IMR-90 (cell line): ENCODE measurements at regions not wholly inside any gene's neighbourhood (a gene's known extent, or its start where the extent isn't known, plus 50 kb on each side); places are given as distances from the start of the nearest gene placed in this dataset.

Source experiments
- ATAC-seq: fragments of 200-7000 bp; cut with Tn5 transposase; 2 replicates; pipeline ENCODE4 v1.9.1; 2020; ENCODE audit warnings: low read depth, mild to moderate bottlenecking, moderate library complexity
- BruUV-seq: library from RNA; stranded (reverse); fragments of 400-500 nt; replicated peaks from 2 replicates; lab custom pipeline; 2021; lab: Mats Ljungman, UMichigan
- CTCF ChIA-PET: fragments of 300-600 bp; formaldehyde crosslinking; extraction: SDS; loops from one replicate; lab custom pipeline; 2021; ENCODE audit warnings: antibody characterized with exemption; lab: Yijun Ruan, JAX
- POLR2A ChIA-PET: fragments of 300-600 bp; sonication (Branson Sonifier 250); formaldehyde crosslinking; loops from one replicate; lab custom pipeline; 2022; ENCODE audit warnings: antibody characterized with exemption; ENCODE audit not compliant: unreplicated experiment; lab: Charles Lee
- DNase-seq: peaks from one replicate; pipeline ENCODE4 v3.0.0; 2013
- H2AFZ ChIP-seq: replicated peaks from 2 replicates; pipeline ENCODE3; 2013; ENCODE audit warnings: low read length, mild to moderate bottlenecking; ENCODE audit not compliant: poor library complexity
- H2AK5ac ChIP-seq: 2 replicates; pipeline ENCODE4 v1.6.1; 2013; ENCODE audit warnings: low read depth, low read length, inconsistent platforms
- H2AK9ac ChIP-seq: replicated peaks from 2 replicates; pipeline ENCODE3; 2013; ENCODE audit warnings: mild to moderate bottlenecking, low read depth, low read length, moderate library complexity; ENCODE audit not compliant: poor library complexity
- H2BK120ac ChIP-seq: 2 replicates; pipeline ENCODE4 v1.6.1; 2013; ENCODE audit warnings: low read depth, low read length, inconsistent platforms
- H2BK15ac ChIP-seq: 3 replicates; pipeline ENCODE4 v1.6.1; 2013; ENCODE audit warnings: low read depth, low read length, inconsistent platforms
- H2BK20ac ChIP-seq: 2 replicates; pipeline ENCODE4 v1.6.1; 2013; ENCODE audit warnings: low read depth, mild to moderate bottlenecking, inconsistent platforms, low read length, moderate library complexity
- H2BK5ac ChIP-seq: 2 replicates; pipeline ENCODE4 v1.6.1; 2013; ENCODE audit warnings: mild to moderate bottlenecking, low read depth, low read length, inconsistent platforms; ENCODE audit not compliant: poor library complexity, severe bottlenecking
- H3K14ac ChIP-seq: replicated peaks from 2 replicates; pipeline ENCODE4 v1.6.1; 2013; ENCODE audit warnings: low read depth, low read length, inconsistent platforms
- H3K18ac ChIP-seq: 2 replicates; pipeline ENCODE4 v1.6.1; 2013; ENCODE audit warnings: low read depth, low read length, control low read depth
- H3K23ac ChIP-seq: 2 replicates; pipeline ENCODE4 v1.6.1; 2013; ENCODE audit warnings: low read depth, low read length, inconsistent platforms
- H3K27ac ChIP-seq: 2 replicates; pipeline ENCODE4 v1.5.1; 2013; ENCODE audit warnings: mild to moderate bottlenecking, control low read depth, low read length; ENCODE audit not compliant: insufficient read depth
- H3K27me3 ChIP-seq: 2 replicates; pipeline ENCODE4 v1.6.1; 2013; ENCODE audit warnings: low read length; ENCODE audit not compliant: control insufficient read depth, insufficient read depth
- H3K36me3 ChIP-seq: 2 replicates; pipeline ENCODE4 v1.6.1; 2013; ENCODE audit warnings: low read length, mixed read lengths; ENCODE audit not compliant: control insufficient read depth, insufficient read depth
- H3K4ac ChIP-seq: 2 replicates; pipeline ENCODE4 v1.6.1; 2013; ENCODE audit warnings: low read depth, low read length, inconsistent platforms
- H3K4me1 ChIP-seq: 2 replicates; pipeline ENCODE4 v1.6.1; 2013; ENCODE audit warnings: low read length, mixed read lengths; ENCODE audit not compliant: control insufficient read depth, insufficient read depth
- H3K4me2 ChIP-seq: 2 replicates; pipeline ENCODE4 v1.6.1; 2013; ENCODE audit warnings: low read depth, mild to moderate bottlenecking, control low read depth, low read length, moderate library complexity
- H3K4me3 ChIP-seq: 2 replicates; pipeline ENCODE4 v1.5.1; 2013; ENCODE audit warnings: low read depth, mild to moderate bottlenecking, control low read depth, low read length, moderate library complexity; ENCODE audit not compliant: insufficient read depth
- H3K56ac ChIP-seq: 2 replicates; pipeline ENCODE4 v1.6.1; 2013; ENCODE audit warnings: low read length, inconsistent platforms; ENCODE audit not compliant: insufficient read depth; ENCODE audit errors: extremely low read depth
- H3K79me1 ChIP-seq, 2 experiments: 2 replicates each; pipeline ENCODE4 v1.6.1; 2013; ENCODE audit warnings: low read length in 2 of 2, inconsistent platforms in 1 of 2, low read depth in 1 of 2
- H3K9ac ChIP-seq: 2 replicates; pipeline ENCODE4 v1.6.1; 2013; ENCODE audit warnings: low read depth, low read length, control low read depth
- H3K9me1 ChIP-seq: 2 replicates; pipeline ENCODE4 v1.6.1; 2013; ENCODE audit warnings: low read length, inconsistent platforms; ENCODE audit not compliant: insufficient read depth
- H3K9me3 ChIP-seq: 2 replicates; pipeline ENCODE4 v1.6.1; 2013; ENCODE audit warnings: low read length; ENCODE audit not compliant: control insufficient read depth, insufficient read depth
- H4K20me1 ChIP-seq: 2 replicates; pipeline ENCODE4 v1.6.1; 2013; ENCODE audit warnings: low read length, inconsistent platforms; ENCODE audit not compliant: insufficient read depth
- H4K5ac ChIP-seq: 2 replicates; pipeline ENCODE4 v1.6.1; 2013; ENCODE audit warnings: mild to moderate bottlenecking, low read depth, low read length, control low read depth
- H4K8ac ChIP-seq, 2 experiments: 2 replicates each; pipeline ENCODE4 v1.6.1; 2013; ENCODE audit warnings: low read depth in 2 of 2, low read length in 2 of 2, control low read depth in 1 of 2, inconsistent platforms in 1 of 2
- H4K91ac ChIP-seq: 2 replicates; pipeline ENCODE4 v1.6.1; 2013; ENCODE audit warnings: low read depth, low read length, inconsistent platforms; ENCODE audit not compliant: insufficient read depth
- SMC3 ChIP-seq: fragments of 150-350 bp; IDR thresholded peaks from 2 replicates; pipeline ENCODE4 v1.6.1; 2016; ENCODE audit warnings: low read depth, mild to moderate bottlenecking, antibody characterized with exemption, low read length, moderate library complexity
- WGBS, 2 experiments: methylation state at CpG; one replicate each; pipeline versions ENCODE4 v1.1.5 to v1.1.7; 2013; ENCODE audit warnings: missing lambda C conversion rate in 2 of 2; ENCODE audit not compliant: insufficient read length in 1 of 2; ENCODE audit errors: extremely low coverage in 2 of 2; 5-methylcytosine and 5-hydroxymethylcytosine counted together
- dilution Hi-C: fragments of 300-500 bp; cut with HindIII; formaldehyde crosslinking; loops from one replicate; pipeline ENCODE4 v1.14.3; 2018; ENCODE audit warnings: low sequenced_read_pairs; ENCODE audit not compliant: unreplicated experiment
- in situ Hi-C: fragments of 300-500 bp; cut with MboI; formaldehyde crosslinking; loops from 3 replicates; pipeline ENCODE4 v1.14.3; 2019; ENCODE audit warnings: low sequenced_read_pairs, inconsistent platforms, mixed read lengths
- intact Hi-C: fragments of 100-400 bp; cut with micrococcal nuclease; formaldehyde crosslinking; loops from 2 replicates; pipeline ENCODE4 v1.10.0; 2022

GRCh38 chr12:124105546-124105945 lies 132.5 kb downstream of the ZNF664 start:
- Histone ChIP-seq H3K56ac (no peak overlapping the region), H3K9me3 (peaks cover 3% of the 10 kb centered on the region; the same call in 1 of the 2 replicates), H3K9me1 (no peaks in the 10 kb centered on the region), H3K79me1 (no peaks in the 10 kb centered on the region), H3K18ac (no peak overlapping the region), H4K8ac (no peak overlapping the region), H2AK9ac (no peak overlapping the region), H2BK15ac (no peak overlapping the region), H3K4me1 (no peaks in the 10 kb centered on the region), H3K4ac (no peak overlapping the region), H3K23ac (no peak overlapping the region), H2AFZ (no peak overlapping the region), H2BK120ac (no peak overlapping the region), H2BK5ac (no peak overlapping the region), H4K20me1 (no peaks in the 10 kb centered on the region), H3K27ac (no peak overlapping the region), H3K14ac (no peak overlapping the region), H2BK20ac (no peak overlapping the region), H4K91ac (no peak overlapping the region), H2AK5ac (no peak overlapping the region), H3K4me2 (no peak overlapping the region), H3K9ac (no peak overlapping the region), H3K27me3 (peaks cover 2% of the 10 kb centered on the region; the same call in 1 of the 2 replicates), H3K36me3 (no peaks in the 10 kb centered on the region), H3K4me3 (no peak overlapping the region), H4K5ac (no peak overlapping the region)
- ChIA-PET POLR2A (no interaction called here), CTCF (no interaction called here)
- 82% methylated on average over 11 of the region's 14 CpGs; no CpG with 5 or more reads in 1 of the 2 experiments for WGBS, 2 experiments
- in situ Hi-C loops, result no loop called here
- BruUV-seq, result no TSS peak
- DNase-seq (no peak), ATAC-seq (no peak)
- intact Hi-C loops, result no loop called here
- no peak for TF ChIP-seq SMC3
- dilution Hi-C loops, result no loop called here
